ENCODE measurements at regions not wholly inside any gene's neighbourhood (a gene's known extent, or its start where the extent isn't known, plus 50 kb on each side); places are given as distances from the start of the nearest gene placed in this dataset.

DNA sequence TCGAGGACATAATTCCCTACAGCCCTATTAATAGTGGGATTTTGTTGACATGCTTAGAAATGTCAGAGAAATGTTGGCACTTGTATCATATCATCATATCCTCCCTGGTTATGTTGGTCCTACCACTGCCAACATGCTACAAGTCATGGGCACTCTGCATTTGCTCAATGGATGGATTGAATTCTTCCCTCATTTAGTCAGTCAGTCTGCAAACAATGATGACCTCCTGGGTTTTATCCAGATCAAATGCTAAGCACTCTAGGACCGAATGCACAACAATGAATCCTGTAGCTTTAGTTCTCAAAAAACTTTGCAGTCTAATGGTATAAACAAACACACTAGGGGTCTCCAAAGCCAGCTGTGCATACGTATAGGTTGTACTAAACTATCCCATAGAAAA is 357.2 kb upstream of the DPYD start:
- no peak for DNase-seq

DNA sequence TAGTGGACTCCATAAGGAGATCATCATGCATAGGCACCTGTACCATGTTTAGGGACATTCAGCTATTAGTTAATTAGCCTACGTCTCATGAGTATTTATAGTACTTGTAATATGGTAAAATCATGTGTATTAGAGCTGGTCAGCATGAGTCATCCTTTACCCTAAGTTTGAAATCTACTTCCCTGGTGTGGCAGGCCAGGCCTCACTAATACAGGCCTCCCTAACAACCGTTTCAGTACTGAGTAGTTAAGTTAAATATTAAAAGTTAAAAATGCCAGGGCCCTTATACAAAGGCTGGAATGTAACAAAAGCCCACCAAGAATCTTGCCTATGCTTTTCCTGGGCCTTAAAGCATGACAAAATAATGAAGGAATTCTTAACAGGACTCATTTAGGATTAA is 356.3 kb upstream of the DPYD start:
- DNase-seq, result peak; percentile 34 to 50

DNA sequence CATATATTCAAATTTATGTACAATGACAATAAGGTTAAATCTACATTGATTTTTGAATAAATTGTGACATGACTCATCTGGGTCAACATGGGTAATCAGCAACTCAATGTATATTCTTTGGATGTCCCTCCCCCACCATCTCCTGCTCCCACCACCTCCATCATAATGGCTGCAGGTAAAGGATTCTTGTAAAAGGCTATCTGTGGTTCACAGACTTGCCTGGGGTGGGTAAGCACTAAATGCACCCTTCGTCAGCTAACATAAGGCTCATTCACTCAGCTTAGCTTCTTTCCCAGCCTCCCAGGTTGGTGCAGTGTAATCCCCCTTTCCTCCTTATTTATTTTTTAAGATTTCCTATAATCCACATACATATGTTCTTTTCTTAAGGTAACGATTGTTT is 355.7 kb upstream of the DPYD start:
- DNase-seq, result no peak

DNA sequence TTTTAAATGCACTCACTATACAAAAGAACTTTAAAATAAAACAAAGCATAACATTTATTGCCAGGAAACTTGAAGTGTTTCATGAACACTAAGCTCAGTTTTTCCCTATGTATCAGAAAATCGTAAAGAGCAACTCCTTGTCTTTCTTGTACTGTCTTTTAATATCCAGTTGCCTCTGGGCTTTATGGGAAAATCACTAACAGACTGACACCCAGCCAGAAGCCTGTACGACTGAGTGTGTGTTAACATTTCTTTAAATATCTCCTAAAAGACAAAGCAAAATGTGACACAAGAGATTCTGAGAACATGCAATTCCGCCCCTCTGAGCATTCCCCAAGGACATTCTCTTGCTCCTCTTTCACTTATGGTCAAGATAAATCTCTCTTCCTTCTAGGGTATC is 347.5 kb upstream of the DPYD start:
- no peak for DNase-seq

DNA sequence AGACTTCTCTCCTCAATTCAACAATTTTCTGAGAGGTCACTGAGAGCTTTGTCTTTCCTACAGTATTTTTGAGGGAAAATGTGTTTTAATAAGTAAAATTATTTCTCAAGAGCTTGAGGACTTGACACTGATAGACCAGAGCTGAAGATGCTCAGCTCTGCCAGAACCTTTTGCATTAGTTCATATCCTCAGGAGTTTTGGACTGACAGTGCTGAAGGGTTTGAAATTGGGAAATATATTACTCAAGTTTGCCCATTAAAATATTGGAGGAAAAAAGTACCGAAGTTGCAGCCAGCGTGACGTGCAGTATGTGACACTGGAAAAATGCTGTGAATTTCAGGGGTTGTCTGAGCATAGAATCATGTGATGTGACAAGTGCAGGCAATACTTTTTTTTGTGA is 346.6 kb upstream of the DPYD start:
- no peak for DNase-seq

DNA sequence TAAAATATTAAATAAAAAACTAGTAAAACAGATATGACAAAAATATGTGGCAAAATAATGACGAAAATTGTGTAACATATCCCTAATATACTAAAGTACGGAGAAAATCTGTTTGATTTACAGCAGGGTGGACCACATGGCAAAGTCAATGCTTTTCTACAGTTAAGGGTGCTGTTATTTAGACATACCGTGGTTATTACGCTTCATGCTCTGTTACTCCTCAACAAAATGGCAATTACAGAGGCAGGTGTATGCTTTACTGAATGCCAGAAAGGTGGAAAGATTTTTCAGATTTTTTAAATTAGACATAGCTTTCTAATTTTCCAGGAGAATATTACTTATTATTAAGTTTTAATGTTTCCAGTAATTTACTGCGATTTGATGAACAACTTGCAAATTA is 343.9 kb upstream of the DPYD start:
- no peak for DNase-seq

DNA sequence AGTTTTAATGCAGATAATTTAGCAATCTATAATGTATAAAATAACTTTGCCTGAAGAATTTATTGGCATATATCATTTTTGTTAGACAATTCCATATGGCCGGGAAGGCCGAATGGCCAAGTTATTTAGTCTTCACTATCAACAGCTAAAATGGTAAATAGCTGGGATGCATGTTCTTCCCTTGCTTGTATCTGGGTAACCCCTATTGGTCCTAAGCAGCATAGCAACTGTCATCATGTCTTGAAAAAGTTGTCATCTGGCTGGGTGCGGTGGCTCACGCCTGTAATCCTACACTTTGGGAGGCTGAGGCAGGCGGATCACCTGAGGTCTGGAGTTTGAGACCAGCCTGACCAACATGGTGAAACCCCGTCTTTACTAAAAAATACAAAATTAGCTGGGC is 340.0 kb upstream of the DPYD start:
- no peak for DNase-seq

DNA sequence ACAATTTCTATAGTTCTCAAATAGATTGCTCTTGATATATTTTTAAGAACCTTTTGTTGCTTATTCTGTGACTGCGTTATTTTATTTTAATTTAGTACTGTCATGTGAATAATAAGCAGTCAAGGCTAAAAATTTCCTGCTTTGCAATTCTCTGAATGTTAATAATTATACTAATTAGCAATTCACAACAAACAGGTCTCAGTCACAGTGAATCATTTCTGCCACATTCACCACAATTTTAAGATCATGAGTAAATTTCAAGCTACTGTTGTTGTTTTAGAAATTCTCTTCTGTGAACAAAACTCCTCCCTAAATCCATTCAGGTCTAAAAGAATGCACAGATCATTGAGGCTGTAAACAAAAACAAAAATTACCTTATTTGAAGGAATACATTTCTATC is 339.6 kb upstream of the DPYD start:
- no peak for DNase-seq

DNA sequence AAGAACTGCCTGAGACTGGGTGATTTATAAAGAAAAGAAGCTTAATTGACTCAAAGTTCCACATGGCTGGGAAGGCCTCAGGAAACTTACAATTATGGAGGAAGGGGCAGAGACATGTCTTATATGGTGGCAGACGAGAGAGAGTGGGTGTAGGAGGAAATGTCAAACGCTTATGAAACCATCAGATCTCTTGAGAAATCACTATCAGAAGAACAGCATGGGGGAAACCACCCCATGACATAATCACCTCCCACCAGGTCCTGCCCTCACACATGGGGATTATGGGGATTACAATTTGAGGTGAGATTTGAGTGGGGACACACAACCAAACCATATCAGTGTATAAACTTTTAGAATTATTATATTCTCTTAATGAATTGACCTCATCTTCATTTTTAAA is 335.9 kb upstream of the DPYD start:
- peak; percentile 12 to 25 for DNase-seq

DNA sequence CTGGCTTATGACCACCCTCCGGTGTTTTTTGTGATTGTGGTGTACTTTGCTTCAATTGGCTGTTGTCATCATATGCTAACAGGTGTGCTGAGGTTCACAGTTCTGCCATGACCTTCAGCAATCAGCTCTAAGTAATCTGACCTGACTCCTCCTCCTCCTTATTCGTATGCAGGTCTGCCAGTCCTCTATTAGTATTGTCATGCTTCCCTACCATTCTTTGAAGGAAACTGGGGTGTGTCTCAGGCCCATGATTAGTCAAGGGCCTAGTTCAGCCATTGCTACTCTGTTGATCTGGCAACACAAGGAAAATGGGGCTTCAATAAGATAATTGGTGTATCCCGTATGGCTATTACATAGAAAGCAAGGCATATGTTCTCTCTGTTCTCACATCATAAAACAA is 332.3 kb upstream of the DPYD start:
- no peak for DNase-seq

DNA sequence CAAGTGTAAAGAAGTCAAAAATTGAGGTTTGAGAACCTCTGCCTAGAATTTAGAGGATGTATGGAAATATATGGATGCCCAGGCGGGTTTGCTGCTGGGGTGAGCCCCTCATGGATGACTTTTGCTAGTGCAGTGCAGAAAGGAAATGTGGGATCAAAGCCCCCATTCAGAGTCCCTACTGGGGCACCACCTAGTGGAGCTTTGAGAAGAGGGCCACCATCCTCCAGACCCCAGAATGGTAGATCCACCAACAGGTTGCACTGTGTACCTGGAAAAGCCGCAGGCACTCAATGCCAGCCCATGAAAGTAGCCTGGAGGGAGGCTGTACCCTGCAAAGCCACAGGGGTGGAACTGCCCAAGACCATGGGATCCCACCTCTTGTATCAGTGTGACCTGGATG is 330.7 kb upstream of the DPYD start:
- no peak for DNase-seq

DNA sequence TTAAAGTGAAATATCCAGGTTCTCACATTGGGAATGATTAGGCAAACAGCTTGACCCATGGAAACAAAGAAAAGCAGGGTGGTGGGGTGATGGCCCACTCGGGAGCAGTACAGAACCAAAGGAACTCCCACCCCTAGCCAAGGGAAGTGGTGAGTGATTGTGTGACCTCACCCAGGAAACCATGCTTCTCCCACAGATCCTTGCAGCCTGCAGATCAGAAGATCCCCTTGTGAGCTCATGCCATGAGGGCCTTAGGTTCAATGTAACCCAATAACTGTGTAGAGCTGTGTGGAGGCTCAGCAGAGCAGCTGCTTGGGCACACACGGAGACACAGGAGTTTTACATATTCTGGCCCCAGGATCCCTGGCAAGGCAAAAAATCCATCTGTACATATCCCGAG is 311.8 kb upstream of the DPYD start:
- peak in 1 of 2 donors; percentile 36 for DNase-seq

DNA sequence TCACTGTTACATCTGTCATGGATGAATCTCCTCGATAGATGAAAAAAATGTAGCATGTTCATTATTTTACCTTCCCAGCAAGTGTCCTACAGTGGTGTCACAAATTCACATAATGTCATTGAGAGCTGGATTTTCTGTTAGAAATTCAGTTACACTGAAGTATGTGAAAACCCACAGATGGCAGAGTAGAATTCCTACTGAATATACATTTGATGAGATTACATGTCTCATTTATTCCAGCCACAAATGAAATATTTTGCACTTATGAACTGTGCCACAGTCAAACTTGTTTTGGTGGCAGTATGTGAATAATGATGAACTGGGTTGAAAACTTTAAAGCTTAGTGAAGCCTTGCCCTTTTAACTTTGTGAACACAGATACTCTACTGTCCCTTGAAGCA is 301.9 kb upstream of the DPYD start:
- no peak for DNase-seq

DNA sequence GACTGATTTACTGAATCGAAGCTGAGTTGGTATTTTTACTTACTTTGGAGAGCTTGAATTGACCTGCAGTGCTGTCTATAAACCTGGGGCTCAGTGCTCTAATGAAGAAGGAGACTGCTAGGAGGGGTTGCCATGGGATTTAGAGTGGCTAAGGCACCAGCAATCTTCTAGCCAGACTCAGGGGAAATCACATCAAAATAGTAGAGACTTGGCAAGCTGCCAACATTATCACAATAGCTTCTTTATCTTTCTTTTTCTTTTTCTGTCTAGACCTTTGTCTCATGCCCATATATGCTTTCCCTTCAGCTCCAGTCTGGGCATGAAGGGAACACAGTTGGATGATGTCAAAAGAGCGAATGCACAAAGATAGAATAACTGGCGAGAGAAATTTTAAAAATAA is 301.1 kb upstream of the DPYD start:
- DNase-seq, result no peak

DNA sequence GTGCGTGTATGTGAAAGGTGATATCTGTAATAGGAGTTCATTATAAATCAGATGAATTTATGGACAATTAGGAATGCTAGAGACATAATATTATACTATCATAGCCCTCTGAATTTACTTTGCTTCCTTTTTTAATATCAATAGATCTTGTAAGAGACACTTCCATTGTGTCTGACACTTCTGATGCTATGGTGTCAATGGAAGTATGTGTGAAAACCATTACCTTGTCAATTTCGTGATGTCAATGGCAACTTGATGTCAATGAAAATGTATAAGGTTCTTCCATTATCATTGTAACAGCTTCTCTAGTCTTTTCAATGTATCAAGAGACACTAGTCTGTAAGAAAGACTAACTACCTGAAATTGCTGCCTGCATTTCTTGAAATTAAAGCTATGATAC is 296.8 kb upstream of the DPYD start:
- DNase-seq, result no peak

DNA sequence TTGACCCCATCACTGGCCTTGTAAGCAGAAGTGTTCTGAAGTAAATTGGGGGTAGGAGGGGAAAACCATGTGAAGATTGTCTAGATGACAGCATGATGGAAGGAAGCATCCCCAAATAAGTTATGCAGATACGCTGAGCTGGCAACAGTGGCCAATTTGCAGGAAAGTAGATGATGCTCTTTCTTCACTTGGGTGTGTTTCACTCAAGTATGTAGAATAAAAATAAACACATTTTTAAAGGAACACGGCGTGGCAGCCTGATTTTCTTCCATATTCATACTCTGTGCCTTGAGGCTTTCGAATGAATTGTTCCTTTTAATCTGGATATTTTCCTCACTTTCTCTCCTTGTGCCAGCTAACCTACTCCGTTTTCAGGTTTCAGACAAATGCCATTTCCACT is 295.5 kb upstream of the DPYD start:
- DNase-seq, result no peak

DNA sequence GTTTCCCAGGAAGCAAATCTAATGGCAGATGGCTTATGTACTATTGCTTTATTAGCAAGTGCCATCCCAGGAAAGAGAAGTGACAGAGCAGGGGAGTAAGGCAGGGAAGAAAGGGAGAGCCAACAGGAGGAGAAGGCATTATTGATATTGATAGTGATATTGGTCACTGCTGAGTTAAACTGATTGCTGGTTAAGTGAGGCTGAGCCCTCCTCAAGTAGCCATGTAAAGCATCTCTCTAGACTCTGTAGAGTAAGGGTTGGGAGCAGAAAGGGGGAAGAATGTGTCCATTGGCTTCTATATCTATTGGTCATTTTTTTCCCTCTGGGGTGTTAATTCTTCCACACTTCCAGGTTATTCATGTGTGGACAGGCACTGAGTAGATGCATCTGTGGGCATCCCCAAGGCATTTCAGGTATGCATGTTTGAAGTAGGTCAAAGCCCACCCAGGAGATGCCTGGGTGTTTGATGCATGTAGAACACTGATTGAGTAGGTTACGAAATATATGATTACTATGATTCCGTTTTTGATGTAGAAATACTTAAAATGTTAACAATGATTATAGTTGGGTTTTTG is 290.5 kb upstream of the DPYD start:
- no peak for DNase-seq

DNA sequence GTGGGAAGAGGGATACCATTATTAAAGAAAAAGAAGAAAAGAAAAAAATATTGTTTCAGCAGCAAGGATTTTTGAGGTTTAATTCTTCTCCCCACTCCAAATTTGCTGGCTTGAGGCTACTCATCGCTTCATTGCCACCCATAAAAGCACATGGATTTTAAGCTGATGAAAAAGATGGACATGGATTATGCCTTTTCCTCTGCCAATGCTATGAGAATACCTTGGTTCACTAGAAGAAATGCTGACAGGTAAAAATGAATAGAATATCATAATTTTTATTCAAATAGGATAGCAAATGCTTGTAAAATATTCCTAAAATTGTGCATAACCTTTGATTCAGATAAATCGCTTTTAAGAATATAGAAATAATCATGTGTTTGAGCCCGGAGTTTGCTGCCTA is 289.7 kb upstream of the DPYD start:
- no peak for DNase-seq

DNA sequence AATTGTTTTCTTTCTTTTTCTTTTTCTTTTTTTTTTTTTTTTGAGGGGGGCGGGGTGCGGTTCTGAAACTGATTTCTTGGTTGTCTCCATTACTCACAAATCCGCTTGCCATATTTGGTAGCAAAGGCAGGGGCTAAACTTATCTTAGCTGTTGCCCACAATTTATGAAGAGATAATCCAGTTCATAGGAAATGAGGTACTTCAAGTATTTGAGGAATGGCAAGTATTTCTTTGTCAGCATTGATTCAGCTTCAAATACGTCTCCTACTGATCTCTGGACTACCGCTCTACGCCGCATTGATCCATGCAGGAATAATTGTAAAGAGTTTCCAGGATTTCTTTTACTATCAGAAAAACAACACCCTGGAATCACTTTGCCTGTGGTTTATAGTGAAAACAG is 289.2 kb upstream of the DPYD start:
- DNase-seq, result no peak

DNA sequence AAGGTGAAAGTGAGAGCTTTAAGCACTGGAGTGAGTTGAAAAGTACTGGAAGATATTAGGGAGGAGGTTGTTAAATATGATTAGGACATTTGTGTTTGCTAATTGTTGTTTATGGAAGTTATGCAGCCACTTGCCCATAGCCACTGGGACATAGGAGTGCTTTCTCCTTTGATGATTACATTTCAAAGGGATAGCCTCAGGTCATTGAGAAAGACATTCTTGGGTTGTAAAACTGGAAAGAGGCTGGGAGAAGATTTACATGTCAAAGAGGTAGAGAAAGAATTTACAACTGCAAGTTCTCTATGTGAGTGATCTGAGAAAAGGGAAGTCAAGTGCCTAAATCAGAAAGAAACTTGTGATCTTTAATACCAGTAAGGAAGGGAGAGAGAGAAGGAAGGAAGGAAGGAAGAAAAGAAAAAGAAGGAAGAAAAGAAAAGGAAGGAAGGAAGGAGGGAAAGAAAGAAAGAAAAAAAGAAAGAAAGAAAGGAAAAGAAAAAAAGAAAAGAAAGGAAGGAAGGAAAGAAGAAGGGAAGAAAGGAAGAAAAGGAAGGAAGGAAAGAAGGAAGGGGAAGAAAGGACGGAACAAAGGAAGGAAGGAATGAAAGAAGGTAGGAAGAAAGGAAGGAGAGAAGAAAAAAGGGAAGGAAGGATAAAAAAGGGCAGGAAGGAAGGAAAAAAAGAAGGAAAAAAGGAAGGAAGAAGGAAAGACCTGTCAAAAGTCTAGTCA is 284.6 kb upstream of the DPYD start:
- DNase-seq, result no peak

DNA sequence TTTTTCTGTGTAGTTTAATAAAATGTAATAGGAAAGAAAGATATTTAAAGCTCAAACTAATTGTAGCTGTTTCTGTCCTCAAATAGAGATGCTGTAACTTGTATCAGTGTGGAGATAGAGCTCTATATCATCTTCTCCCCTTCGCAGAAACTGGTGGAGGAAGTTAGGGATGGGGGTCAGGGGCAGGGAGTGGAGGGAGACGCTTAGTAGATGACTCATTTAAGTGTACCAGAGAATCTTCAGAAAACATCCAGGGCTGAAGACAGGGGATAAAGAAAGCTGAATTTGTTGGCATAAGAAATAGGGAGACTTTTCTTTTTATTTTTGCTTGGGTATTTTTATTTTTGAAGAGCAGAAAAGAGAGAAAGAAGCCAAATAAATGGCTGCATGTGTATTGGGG is 282.6 kb upstream of the DPYD start:
- no peak for DNase-seq

DNA sequence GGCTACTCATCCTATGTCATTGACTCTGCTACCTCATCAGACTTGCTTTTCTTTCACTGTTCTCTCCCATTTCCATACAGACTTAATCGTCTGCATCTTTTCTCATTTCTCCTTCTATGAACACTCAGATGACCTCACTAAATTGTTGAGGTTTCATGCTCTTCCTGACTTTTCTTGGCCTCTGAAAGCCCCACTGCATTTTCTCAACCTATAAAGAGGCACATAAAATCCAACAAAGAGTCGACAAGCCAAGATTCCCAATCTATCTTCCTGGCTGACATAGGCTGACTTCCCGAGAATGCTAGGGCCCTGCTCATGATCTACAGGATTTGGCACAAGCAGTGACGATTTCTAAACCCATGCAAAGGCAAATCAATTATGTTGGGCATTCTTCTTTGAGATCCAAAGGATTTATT is 280.8 kb upstream of the DPYD start:
- no peak for DNase-seq

DNA sequence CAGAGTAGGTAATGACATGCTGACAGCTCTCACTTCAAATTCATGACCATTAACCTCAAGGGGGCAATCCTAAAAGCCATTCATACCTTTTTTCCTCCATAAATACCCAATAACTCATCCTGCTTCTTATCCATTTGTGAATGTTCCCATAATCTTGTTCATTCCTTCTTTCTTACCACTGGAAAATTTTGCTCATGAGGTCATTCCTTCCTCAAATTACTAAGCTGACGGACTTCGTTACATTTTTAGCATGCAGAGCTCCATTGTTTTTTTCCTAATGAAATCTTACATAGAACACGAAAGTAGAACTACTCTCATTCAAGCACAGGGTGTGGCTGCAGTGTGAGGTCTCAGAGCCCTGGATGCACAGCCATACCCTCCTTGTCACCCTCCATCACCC is 276.5 kb upstream of the DPYD start:
- DNase-seq, result no peak

DNA sequence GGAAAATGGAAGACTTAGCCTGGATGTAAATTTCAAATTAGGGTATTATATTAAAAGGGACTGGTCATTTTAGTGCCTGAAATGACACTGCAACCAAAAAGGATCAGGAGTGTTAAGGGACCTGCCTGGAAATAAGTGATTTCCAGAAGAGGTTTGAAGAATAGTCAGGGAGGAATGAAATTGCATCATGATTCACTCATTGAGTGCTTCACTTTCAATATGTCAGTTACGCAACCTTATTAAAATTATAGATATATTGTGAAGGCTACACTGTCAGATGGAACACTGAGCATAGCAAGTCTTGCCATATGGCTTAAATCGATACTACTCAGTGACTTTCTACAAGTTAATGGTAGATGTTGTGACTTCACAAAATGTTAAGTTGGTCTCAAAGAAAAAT is 275.2 kb upstream of the DPYD start:
- no peak for DNase-seq

DNA sequence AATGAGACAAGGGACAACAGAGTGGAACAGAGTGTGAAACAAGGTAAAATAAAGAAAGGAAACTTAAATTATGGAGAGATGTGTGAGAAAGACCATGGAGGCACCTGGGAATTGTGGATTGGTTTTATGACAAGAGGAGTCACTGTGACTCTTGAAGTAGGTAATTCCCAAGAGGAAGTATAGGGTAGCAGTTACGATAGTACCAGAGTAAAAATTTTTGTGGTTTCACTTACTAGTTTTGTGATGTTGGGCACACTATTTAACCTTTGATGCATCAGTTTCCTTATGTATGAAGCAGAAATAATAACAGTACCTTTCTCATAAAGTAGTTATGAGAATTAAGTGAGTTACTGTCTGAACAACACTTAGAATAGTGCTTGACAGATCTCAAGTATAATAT is 267.9 kb upstream of the DPYD start:
- no peak for DNase-seq

Data from inflammatory macrophage (primary cell).